ENCODE measurements at regions not wholly inside any gene's neighbourhood (a gene's known extent, or its start where the extent isn't known, plus 50 kb on each side); places are given as distances from the start of the nearest gene placed in this dataset.
A peak's percentile ranks its signal among the peaks of the same experiment; 100 is the strongest.

- Histone ChIP-seq H3K4me1 (ENCODE audit: low read length) (no peaks in the 10 kb centered on the region), H3K79me2 (ENCODE audit: low read length) (no peaks in the 10 kb centered on the region), H2AFZ (ENCODE audit: low read length) (no peak overlapping the region), H3K4me3 (ENCODE audit: low read length) (no peak overlapping the region), H3K9me3 (ENCODE audit: low read length) (no peaks in the 10 kb centered on the region), H3K27me3 (ENCODE audit: low read length) (no peaks in the 10 kb centered on the region), H3K9me2 (replicated peaks; ENCODE audit: insufficient read depth, low read length) (no peaks in the 10 kb centered on the region), H3K27ac (ENCODE audit: low read length) (no peak overlapping the region), H3K4me2 (ENCODE audit: low read depth, low read length, poor library complexity, severe bottlenecking) (no peak overlapping the region), H4K20me1 (ENCODE audit: insufficient read depth, low read depth, low read length) (no peaks in the 10 kb centered on the region), H3K36me3 (ENCODE audit: insufficient read depth, low read length) (no peaks in the 10 kb centered on the region), H3K9ac (ENCODE audit: low read length) (no peak overlapping the region)
- no peak for DNase-seq
These were observed 71.7 kb upstream of the NOCT start for GRCh38 chr4:138943893-138944292.

GRCh38 chr4:138941037-138941436 is 74.5 kb upstream of the NOCT start:
- Histone ChIP-seq H3K36me3 (ENCODE audit: insufficient read depth, low read length) (no peaks in the 10 kb centered on the region), H2AFZ (ENCODE audit: low read length) (no peak overlapping the region), H3K27me3 (ENCODE audit: low read length) (no peaks in the 10 kb centered on the region), H3K9me3 (ENCODE audit: low read length) (no peaks in the 10 kb centered on the region), H3K9me2 (replicated peaks; ENCODE audit: insufficient read depth, low read length) (no peaks in the 10 kb centered on the region), H3K9ac (ENCODE audit: low read length) (no peak overlapping the region), H3K27ac (ENCODE audit: low read length) (no peak overlapping the region), H3K4me3 (ENCODE audit: low read length) (no peak overlapping the region), H3K79me2 (ENCODE audit: low read length) (no peaks in the 10 kb centered on the region), H3K4me2 (ENCODE audit: low read depth, low read length, poor library complexity, severe bottlenecking) (no peak overlapping the region), H3K4me1 (ENCODE audit: low read length) (no peaks in the 10 kb centered on the region), H4K20me1 (ENCODE audit: insufficient read depth, low read depth, low read length) (no peaks in the 10 kb centered on the region)
- DNase-seq, result no peak

- Histone ChIP-seq H3K4me3 (ENCODE audit: low read length) (no peak overlapping the region), H3K36me3 (ENCODE audit: insufficient read depth, low read length) (no peaks in the 10 kb centered on the region), H3K9me2 (replicated peaks; ENCODE audit: insufficient read depth, low read length) (no peaks in the 10 kb centered on the region), H3K27me3 (ENCODE audit: low read length) (no peaks in the 10 kb centered on the region), H4K20me1 (ENCODE audit: insufficient read depth, low read depth, low read length) (no peaks in the 10 kb centered on the region), H3K9ac (ENCODE audit: low read length) (no peak overlapping the region), H3K4me2 (ENCODE audit: low read depth, low read length, poor library complexity, severe bottlenecking) (no peak overlapping the region), H3K4me1 (ENCODE audit: low read length) (no peaks in the 10 kb centered on the region), H3K9me3 (ENCODE audit: low read length) (no peaks in the 10 kb centered on the region), H2AFZ (ENCODE audit: low read length) (no peak overlapping the region), H3K79me2 (ENCODE audit: low read length) (no peaks in the 10 kb centered on the region), H3K27ac (ENCODE audit: low read length) (no peak overlapping the region)
- DNase-seq, result no peak
These were observed 75.6 kb upstream of the NOCT start for GRCh38 chr4:138939960-138940359.

GRCh38 chr4:138938366-138938690 is 77.3 kb upstream of the NOCT start:
- H3K36me3 ChIP-seq (ENCODE audit: insufficient read depth, low read length), result no peaks in the 10 kb centered on the region
- H3K9me3 ChIP-seq (ENCODE audit: low read length), result no peaks in the 10 kb centered on the region
- H3K27ac ChIP-seq (ENCODE audit: low read length), result no peak overlapping the region
- peak; percentile 72 for DNase-seq
- H4K20me1 ChIP-seq (ENCODE audit: insufficient read depth, low read depth, low read length), result no peaks in the 10 kb centered on the region
- H3K9me2 ChIP-seq (replicated peaks; ENCODE audit: insufficient read depth, low read length), result no peaks in the 10 kb centered on the region
- H3K27me3 ChIP-seq (ENCODE audit: low read length), result no peaks in the 10 kb centered on the region
- no peak overlapping the region for H3K9ac ChIP-seq (ENCODE audit: low read length)
- H3K4me1 ChIP-seq (ENCODE audit: low read length), result no peaks in the 10 kb centered on the region
- no peak overlapping the region for H3K4me2 ChIP-seq (ENCODE audit: low read depth, low read length, poor library complexity, severe bottlenecking)
- H3K79me2 ChIP-seq (ENCODE audit: low read length), result no peaks in the 10 kb centered on the region
- no peak overlapping the region for H2AFZ ChIP-seq (ENCODE audit: low read length)
- H3K4me3 ChIP-seq (ENCODE audit: low read length), result no peak overlapping the region

GRCh38 chr4:138935135-138935807 is 80.3 kb upstream of the NOCT start:
- H3K4me2 ChIP-seq (ENCODE audit: low read depth, low read length, poor library complexity, severe bottlenecking), result no peak overlapping the region

GRCh38 chr4:138927072-138927471 is 88.5 kb upstream of the NOCT start:
- no peak overlapping the region for H3K4me2 ChIP-seq (ENCODE audit: low read depth, low read length, poor library complexity, severe bottlenecking)
- no peaks in the 10 kb centered on the region for H3K9me2 ChIP-seq (replicated peaks; ENCODE audit: insufficient read depth, low read length)
- no peak overlapping the region for H3K4me3 ChIP-seq (ENCODE audit: low read length)
- DNase-seq, result no peak
- H3K4me1 ChIP-seq (ENCODE audit: low read length), result no peaks in the 10 kb centered on the region
- no peak overlapping the region for H2AFZ ChIP-seq (ENCODE audit: low read length)
- no peaks in the 10 kb centered on the region for H4K20me1 ChIP-seq (ENCODE audit: insufficient read depth, low read depth, low read length)
- H3K9ac ChIP-seq (ENCODE audit: low read length), result no peak overlapping the region
- no peaks in the 10 kb centered on the region for H3K27me3 ChIP-seq (ENCODE audit: low read length)
- no peaks in the 10 kb centered on the region for H3K79me2 ChIP-seq (ENCODE audit: low read length)
- H3K27ac ChIP-seq (ENCODE audit: low read length), result no peak overlapping the region
- no peaks in the 10 kb centered on the region for H3K36me3 ChIP-seq (ENCODE audit: insufficient read depth, low read length)
- H3K9me3 ChIP-seq (ENCODE audit: low read length), result no peaks in the 10 kb centered on the region

More at GRCh38 chr4:138935135-138935807, 80.3 kb upstream of the NOCT start:
- DNase-seq, result no peak
- no peaks in the 10 kb centered on the region for H4K20me1 ChIP-seq (ENCODE audit: insufficient read depth, low read depth, low read length)
- H3K4me1 ChIP-seq (ENCODE audit: low read length), result no peaks in the 10 kb centered on the region
- H3K4me3 ChIP-seq (ENCODE audit: low read length), result no peak overlapping the region
- no peak overlapping the region for H3K27ac ChIP-seq (ENCODE audit: low read length)
- H3K27me3 ChIP-seq (ENCODE audit: low read length), result no peaks in the 10 kb centered on the region
- H3K9me2 ChIP-seq (replicated peaks; ENCODE audit: insufficient read depth, low read length), result no peaks in the 10 kb centered on the region
- no peak overlapping the region for H3K9ac ChIP-seq (ENCODE audit: low read length)
- no peak overlapping the region for H2AFZ ChIP-seq (ENCODE audit: low read length)
- no peaks in the 10 kb centered on the region for H3K79me2 ChIP-seq (ENCODE audit: low read length)
- no peaks in the 10 kb centered on the region for H3K36me3 ChIP-seq (ENCODE audit: insufficient read depth, low read length)
- H3K9me3 ChIP-seq (ENCODE audit: low read length), result no peaks in the 10 kb centered on the region

GRCh38 chr4:138925495-138925894 is 90.1 kb upstream of the NOCT start:
- H3K79me2 ChIP-seq (ENCODE audit: low read length), result no peaks in the 10 kb centered on the region
- H3K27ac ChIP-seq (ENCODE audit: low read length), result no peak overlapping the region
- H3K9me2 ChIP-seq (replicated peaks; ENCODE audit: insufficient read depth, low read length), result no peaks in the 10 kb centered on the region
- H2AFZ ChIP-seq (ENCODE audit: low read length), result no peak overlapping the region
- H3K9me3 ChIP-seq (ENCODE audit: low read length), result no peaks in the 10 kb centered on the region
- no peak overlapping the region for H3K9ac ChIP-seq (ENCODE audit: low read length)
- H3K27me3 ChIP-seq (ENCODE audit: low read length), result no peaks in the 10 kb centered on the region
- no peak overlapping the region for H3K4me3 ChIP-seq (ENCODE audit: low read length)
- DNase-seq, result no peak
- no peaks in the 10 kb centered on the region for H4K20me1 ChIP-seq (ENCODE audit: insufficient read depth, low read depth, low read length)
- H3K4me2 ChIP-seq (ENCODE audit: low read depth, low read length, poor library complexity, severe bottlenecking), result no peak overlapping the region
- H3K36me3 ChIP-seq (ENCODE audit: insufficient read depth, low read length), result no peaks in the 10 kb centered on the region
- no peaks in the 10 kb centered on the region for H3K4me1 ChIP-seq (ENCODE audit: low read length)

- H3K9me3 ChIP-seq (ENCODE audit: low read length), result no peaks in the 10 kb centered on the region
- H3K4me2 ChIP-seq (ENCODE audit: low read depth, low read length, poor library complexity, severe bottlenecking), result no peak overlapping the region
- DNase-seq, result peak; percentile 79
- H3K9me2 ChIP-seq (replicated peaks; ENCODE audit: insufficient read depth, low read length), result no peaks in the 10 kb centered on the region
- no peaks in the 10 kb centered on the region for H3K79me2 ChIP-seq (ENCODE audit: low read length)
- no peak overlapping the region for H3K9ac ChIP-seq (ENCODE audit: low read length)
- H3K27ac ChIP-seq (ENCODE audit: low read length), result no peak overlapping the region
- H3K4me1 ChIP-seq (ENCODE audit: low read length), result no peaks in the 10 kb centered on the region
- no peaks in the 10 kb centered on the region for H4K20me1 ChIP-seq (ENCODE audit: insufficient read depth, low read depth, low read length)
- no peak overlapping the region for H2AFZ ChIP-seq (ENCODE audit: low read length)
- H3K36me3 ChIP-seq (ENCODE audit: insufficient read depth, low read length), result no peaks in the 10 kb centered on the region
- no peak overlapping the region for H3K4me3 ChIP-seq (ENCODE audit: low read length)
- H3K27me3 ChIP-seq (ENCODE audit: low read length), result no peaks in the 10 kb centered on the region
These were observed 96.3 kb upstream of the NOCT start for GRCh38 chr4:138919094-138919936.

Measured in Karpas-422 (cell line).